Stimulated activated CD8-positive, alpha-beta memory T cell treated with anti-CD3 and anti-CD28 coated beads, Interleukin-4, amount 100 ng/mL, for 4 hours (primary cell): ENCODE measurements at regions not wholly inside any gene's neighbourhood (a gene's known extent, or its start where the extent isn't known, plus 50 kb on each side); places are given as distances from the start of the nearest gene placed in this dataset.

Source experiments
- DNase-seq, 2 donors: peaks; one replicate each; pipeline ENCODE4 v3.0.0-alpha.2; 2020; ENCODE audit warnings: low read depth in 2 of 2, low spot score in 1 of 2

DNA sequence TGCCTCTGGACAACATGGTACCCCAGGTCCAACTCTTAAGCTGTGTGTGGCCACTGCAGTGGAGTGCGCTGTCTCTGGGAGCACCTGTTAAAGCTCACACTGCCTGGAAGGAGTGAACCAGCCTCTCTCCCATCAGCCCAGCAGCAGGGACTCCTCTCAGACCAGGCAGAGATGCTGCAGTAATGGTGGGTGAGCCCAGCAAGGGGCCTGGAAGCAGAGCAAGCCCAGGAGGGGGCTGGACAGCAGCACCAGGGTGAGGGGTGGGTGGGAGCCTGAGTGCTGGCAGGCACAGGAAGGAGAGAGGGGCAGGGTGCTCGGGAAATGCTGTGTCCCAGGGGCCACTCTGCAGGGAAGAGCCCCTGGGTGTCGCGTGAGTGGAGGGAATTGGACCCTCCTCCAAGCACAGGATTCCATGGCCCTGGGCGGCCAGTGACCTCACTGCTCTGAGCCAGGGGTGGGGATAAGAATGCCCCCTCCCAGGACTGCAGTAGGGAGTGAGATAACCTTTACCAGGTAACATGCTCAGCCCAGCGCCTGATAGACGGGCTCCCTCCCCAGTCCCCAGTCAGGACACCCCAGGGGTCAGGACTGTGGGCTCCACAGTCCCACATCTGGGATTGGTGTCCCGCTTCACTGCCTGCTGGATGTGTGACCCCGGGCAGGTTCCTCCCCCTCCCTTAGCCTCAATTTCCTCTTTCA, 313.1 kb downstream of the MATN1 start:
- DNase-seq, result no peak

DNA sequence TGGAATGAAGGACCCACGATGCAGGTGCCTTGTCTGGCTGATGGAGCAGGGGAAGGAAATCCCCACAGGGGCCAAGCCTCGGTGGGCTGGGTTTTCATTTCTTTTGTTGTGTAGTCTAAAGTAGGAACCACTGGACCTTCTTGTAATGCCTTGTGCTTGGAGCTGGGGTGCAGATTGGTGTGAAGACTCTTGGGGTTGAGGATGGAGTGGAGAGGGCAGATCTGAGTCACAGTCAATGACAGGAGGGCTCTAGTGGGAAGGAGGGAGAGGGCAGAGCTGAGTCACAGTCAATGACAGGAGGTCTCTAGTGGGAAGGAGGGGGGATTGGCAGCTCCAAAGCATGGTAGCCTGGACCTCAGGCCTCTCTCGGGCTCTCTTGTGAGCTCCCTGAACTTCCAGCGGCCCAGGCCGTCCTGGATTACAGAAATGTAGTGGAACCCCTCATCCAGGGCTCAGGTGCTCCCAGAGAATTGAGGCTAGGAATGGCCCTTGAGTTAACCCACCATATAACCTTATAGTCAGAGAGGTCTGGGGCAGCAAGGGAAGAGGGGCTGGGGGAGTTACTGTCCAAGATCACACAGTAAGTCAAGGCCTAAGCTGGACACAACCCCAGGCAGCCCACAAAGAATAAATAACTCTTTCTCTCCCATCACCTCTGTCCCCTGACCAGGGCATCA, 313.8 kb downstream of the MATN1 start:
- DNase-seq, result no peak

- no peak for DNase-seq
Measured at GRCh38 chr1:30407865-30408580, 315.4 kb downstream of the MATN1 start.

- DNase-seq, result no peak
Measured at GRCh38 chr1:30406996-30407864, 316.2 kb downstream of the MATN1 start.

DNA sequence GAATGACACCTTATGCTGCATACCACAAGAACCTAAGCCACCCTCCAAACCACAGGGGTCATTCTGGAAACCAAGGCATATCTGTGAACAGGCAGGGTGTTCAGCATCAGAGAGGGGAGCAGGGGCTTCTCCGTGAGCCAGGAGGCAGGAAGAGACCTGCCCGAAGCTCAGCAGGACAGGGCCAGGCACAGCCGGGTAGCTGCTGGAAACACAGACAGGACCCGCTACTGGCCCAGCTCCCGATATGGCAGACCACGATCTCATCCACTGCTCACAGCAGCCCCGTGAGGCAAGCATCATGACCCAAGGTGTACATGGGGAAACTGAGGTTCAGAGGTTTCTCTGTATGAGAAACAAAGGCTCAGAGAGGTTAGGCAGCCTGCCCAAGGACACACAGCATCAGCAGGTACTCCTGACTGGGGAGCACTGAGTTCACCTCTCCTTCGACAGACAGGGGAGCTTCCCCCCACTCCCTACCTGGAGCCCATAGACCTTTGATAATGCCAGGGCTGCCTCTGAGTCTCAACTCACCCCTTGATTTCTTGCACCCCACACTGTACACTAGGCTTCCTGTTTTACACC, 317.7 kb downstream of the MATN1 start:
- DNase-seq, result no peak

GRCh38 chr1:30405081-30405480, 318.3 kb downstream of the MATN1 start:
- DNase-seq, result no peak

DNA sequence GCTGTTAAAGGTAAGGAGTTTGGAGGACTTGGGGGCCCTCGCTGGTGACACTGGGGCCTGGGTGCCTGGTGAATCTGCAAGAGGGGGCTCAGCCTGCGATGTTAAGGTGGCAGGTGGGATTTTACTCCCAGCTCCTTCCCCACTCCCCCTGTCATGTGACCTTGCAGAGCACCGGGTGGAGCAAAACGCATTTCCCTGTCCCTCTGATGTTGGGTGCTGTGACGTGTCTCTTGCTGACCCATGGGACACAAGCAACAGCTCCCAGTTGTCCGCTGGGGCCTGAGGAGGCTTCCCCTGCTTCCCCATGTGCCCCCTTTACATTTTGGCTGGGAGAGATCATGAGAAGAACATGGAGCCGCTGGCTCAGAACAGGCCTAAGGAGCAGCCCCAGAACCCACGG, 319.0 kb downstream of the MATN1 start:
- no peak for DNase-seq

DNA sequence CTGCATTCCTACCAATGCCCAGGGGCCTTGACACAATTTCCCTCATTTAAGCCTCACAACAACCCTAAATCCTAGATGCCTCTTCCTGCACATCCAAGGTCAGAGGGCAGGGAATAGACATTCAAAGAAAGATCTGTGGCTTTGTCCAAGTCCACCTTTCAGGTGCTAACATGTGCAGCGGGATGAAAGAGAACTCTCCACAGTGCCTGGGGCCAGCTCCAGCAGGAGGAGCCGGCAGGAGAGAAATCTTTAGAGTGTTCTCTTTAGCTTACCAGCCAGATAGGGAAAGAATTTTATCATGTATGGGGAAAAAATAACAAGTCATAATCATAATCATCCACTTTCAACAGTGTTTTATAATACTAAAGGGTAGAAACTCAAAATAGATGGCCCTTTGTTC, 319.7 kb downstream of the MATN1 start:
- DNase-seq, result no peak

DNA sequence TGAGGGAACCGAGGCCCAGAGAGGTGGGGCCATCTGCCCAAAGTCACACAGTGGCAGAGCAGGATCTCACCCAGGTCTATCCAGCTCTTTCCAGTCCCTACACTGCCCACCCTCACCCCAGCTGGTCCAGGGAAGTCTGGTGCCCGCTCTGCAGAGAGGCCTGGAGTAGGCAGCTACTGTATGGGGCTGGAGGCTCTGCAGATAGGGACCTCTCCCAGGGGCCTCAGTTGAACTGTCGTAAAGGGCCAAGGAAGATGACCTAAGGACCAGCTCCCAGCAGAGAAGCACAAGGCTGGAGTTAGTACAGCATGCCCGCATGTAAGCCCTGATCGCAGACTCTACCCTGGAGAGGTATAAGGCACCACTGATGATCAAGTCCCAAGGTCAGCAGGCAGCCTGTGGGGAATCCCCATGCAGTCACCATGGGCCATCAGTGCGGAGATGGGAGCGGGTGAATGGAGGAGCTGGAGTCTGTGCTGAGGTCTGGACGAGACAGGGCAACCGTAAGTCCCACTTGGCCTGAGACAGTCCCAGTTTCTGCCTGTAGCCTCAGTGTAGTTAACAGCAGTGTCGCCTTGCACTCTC, 320.2 kb downstream of the MATN1 start:
- no peak for DNase-seq

DNA sequence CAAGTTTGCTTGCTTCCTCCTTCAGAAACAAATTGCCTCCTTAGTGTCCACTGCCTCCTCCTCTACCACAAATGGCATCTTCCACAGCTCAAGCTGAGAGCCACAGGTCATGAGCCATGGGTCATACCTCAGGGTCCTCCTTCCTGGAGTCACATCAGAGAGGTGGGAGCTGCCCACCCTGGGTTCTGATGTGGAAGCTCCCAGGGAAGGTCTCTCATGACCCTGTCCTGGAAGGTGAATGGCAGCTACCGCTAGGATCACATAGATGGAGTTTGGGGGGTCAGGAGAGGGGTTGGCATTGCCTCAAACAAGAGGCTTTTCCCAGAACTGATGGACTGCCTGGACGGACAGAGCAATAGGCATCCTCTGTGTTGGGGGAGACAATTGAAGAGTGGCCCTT, 321.4 kb downstream of the MATN1 start:
- DNase-seq, result no peak

- DNase-seq, result no peak
Measured at GRCh38 chr1:30400507-30400906, 322.9 kb downstream of the MATN1 start.

DNA sequence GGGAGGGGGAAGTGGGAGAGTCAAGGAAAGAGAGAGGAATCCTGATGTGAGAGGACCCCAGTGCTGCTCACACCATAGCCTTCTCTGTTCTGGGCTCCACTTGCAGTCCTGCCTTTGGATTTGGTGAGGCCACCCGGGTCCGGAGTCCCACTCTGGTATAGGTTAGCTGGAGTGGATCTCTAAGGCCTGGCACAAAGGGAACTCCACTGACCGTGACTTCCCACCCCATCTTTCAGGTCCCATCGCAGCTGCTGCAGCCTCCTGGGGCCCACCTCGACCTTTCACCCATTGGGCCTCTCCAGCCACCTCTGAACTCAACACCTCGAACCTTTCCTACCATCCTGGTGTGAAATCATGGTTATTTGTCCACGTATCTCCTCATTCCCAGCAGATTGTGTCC, 324.4 kb downstream of the MATN1 start:
- no peak for DNase-seq

DNA sequence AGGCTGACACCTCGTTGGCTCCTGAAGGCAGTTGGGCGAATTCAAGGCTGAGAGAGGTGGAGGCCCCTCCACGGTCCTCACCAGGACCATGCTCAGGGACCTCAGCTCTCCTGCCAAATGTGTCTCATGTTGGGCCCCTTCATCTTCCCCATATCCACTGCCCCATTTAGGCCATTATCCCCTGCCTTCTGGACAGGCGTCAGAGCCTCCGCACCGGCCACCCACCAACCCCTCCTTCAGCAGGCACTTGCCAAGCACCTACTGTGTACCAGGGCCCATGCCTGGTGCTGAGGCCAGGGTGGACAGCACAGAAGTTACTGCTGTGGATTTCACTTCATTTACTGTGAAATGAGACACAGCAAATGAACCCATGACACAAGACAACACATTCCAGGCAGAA, 325.8 kb downstream of the MATN1 start:
- no peak for DNase-seq

GRCh38 chr1:30395631-30396030, 327.8 kb downstream of the MATN1 start:
- no peak for DNase-seq

DNA sequence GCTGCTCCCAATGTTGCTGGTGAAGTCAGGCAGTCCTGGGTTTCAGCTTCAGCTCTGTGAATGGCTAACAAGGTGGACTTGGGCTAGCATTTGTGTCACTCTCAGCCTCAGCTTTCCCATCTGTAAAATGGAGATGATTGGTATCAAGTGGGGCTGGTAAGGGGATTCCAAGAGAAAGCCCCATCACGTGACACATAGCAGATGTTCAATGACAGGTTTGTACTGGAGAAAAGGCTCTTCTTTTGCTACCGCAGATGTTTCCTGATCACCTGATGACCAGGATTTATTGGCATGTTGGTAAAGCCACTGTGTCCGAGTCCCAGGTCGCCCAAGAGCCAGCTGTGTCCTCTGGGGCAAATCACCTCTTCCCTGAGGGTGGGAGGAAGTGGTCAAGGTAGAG, 335.0 kb downstream of the MATN1 start:
- no peak for DNase-seq

DNA sequence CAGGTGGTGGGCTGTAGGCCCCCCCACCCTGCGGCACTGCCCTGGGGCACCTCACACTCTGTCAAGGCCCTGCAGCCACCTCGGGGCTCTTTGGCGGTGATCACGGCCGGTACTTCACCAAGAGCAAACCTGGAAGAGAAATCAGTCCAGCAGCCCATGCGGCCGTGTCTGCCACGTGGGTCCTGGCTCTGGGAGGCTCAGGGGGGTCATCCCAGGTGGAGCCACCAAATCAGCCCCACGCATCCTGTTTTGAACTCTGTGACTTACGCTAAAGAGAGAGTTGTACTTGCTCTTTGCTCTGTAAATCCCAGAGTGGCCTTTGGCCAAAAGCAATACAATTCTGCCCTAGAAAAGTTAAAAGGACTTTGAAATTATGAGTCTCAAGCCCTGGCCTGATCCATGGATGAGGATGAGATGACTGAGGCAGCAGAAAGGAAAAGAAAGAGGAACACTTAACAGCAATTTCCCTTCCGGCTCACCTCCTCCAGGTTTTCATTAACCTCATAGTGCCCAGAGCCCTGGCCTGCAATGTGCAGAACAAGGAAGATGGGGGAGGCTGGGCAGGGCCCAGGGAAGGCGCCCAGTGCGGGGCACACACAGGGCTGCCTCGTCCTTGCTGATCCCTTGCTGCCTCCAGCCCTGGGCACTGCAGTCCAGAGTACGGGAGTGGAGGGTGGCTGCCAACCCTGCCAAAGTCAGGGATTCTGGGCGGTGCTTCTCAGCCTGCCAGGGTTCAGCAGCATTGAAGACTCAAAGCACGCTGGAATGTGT, 337.0 kb downstream of the MATN1 start:
- DNase-seq, result no peak

GRCh38 chr1:30385246-30385995, 338.0 kb downstream of the MATN1 start:
- DNase-seq, result no peak

- DNase-seq, result no peak
Measured at GRCh38 chr1:30384286-30385245, 338.8 kb downstream of the MATN1 start.
